Thyroid gland (tissue), 4 donors: ENCODE measurements at regions not wholly inside any gene's neighbourhood (a gene's known extent, or its start where the extent isn't known, plus 50 kb on each side); places are given as distances from the start of the nearest gene placed in this dataset.
A peak's percentile ranks its signal among the peaks of the same experiment; 100 is the strongest.

Source experiments
- DNase-seq, 2 donors: peaks; one replicate each; pipeline ENCODE4 v3.0.0-alpha.2; 2019
- H3K27ac ChIP-seq, 3 donors: fragments of 200-600 bp; sonication (generic); 1 replicate in 2 of 3; 2 replicates in 1 of 3; pipeline ENCODE4 v1.5.1; 2016 to 2019; ENCODE audit warnings: mild to moderate bottlenecking in 1 of 3, moderate library complexity in 1 of 3
- H3K27me3 ChIP-seq: fragments of 200-600 bp; sonication (generic); one replicate; pipeline ENCODE4 v1.5.1; 2019
- H3K36me3 ChIP-seq, 2 donors: fragments of 200-600 bp; sonication (generic); one replicate each; pipeline ENCODE4 v1.5.1; 2016 to 2019
- H3K4me1 ChIP-seq, 2 donors: fragments of 200-600 bp; sonication (generic); one replicate each; pipeline ENCODE4 v1.5.1; 2017 to 2019
- H3K4me3 ChIP-seq, 3 donors: fragments of 200-600 bp; sonication (generic); replicated peaks in 1 of 3; 1 replicate in 2 of 3; 2 replicates in 1 of 3; pipeline ENCODE4 v1.5.1; 2016; ENCODE audit warnings: mild to moderate bottlenecking in 1 of 3
- H3K9me3 ChIP-seq: fragments of 200-600 bp; sonication (generic); one replicate; pipeline ENCODE4 v1.5.1; 2017
- POLR2A ChIP-seq, 2 donors: fragments of 450-650 bp; IDR thresholded peaks; one replicate each; pipeline ENCODE4 v1.6.1; 2017; ENCODE audit warnings: antibody characterized with exemption in 2 of 2, mild to moderate bottlenecking in 2 of 2, moderate library complexity in 1 of 2
- WGBS, 2 donors: methylation state at CpG; one replicate each; pipeline ENCODE4 v1.1.5; 2017; 5-methylcytosine and 5-hydroxymethylcytosine counted together
- intact Hi-C: fragments of 100-400 bp; cut with DNase I; formaldehyde crosslinking; loops from one replicate; pipeline ENCODE4 v1.15.1; 2023
- TF ChIP-seq, protein P1 (sequence below), 6 experiments: fragments of 200-600 bp in 3 of 6; fragments of 450-650 bp in 3 of 6; sonication (generic) in 3 of 6; IDR thresholded peaks; one replicate each; pipeline ENCODE4 v1.5.1; 2016 to 2019; ENCODE audit warnings: antibody characterized with exemption in 6 of 6, mild to moderate bottlenecking in 2 of 6, inconsistent platforms in 1 of 6, moderate library complexity in 1 of 6

- Histone ChIP-seq H3K36me3 (no peaks in the 10 kb centered on the region), H3K27ac (no peak overlapping the region), H3K27me3 (no peaks in the 10 kb centered on the region), H3K4me1 (no peaks in the 10 kb centered on the region), H3K9me3 (no peaks in the 10 kb centered on the region), H3K4me3 (no peak overlapping the region)
- intact Hi-C loops = loop anchor here (10.0 kb wide), 1 partner anchor 202 kb away; no protein-coding TSS in a partner anchor
- 83 to 85% methylated on average over 10 of the region's 10 CpGs for WGBS, 2 donors
- DNase-seq = no peak
- no peak for TF ChIP-seq POLR2A (IDR thresholded peaks at IDR 0.05)
- TF ChIP-seq, protein P1, sequence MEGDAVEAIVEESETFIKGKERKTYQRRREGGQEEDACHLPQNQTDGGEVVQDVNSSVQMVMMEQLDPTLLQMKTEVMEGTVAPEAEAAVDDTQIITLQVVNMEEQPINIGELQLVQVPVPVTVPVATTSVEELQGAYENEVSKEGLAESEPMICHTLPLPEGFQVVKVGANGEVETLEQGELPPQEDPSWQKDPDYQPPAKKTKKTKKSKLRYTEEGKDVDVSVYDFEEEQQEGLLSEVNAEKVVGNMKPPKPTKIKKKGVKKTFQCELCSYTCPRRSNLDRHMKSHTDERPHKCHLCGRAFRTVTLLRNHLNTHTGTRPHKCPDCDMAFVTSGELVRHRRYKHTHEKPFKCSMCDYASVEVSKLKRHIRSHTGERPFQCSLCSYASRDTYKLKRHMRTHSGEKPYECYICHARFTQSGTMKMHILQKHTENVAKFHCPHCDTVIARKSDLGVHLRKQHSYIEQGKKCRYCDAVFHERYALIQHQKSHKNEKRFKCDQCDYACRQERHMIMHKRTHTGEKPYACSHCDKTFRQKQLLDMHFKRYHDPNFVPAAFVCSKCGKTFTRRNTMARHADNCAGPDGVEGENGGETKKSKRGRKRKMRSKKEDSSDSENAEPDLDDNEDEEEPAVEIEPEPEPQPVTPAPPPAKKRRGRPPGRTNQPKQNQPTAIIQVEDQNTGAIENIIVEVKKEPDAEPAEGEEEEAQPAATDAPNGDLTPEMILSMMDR (IDR thresholded peaks at IDR 0.05) = no peak
Observed at GRCh38 chr1:47522935-47523834, 85.3 kb downstream of the FOXD2 start.

DNA sequence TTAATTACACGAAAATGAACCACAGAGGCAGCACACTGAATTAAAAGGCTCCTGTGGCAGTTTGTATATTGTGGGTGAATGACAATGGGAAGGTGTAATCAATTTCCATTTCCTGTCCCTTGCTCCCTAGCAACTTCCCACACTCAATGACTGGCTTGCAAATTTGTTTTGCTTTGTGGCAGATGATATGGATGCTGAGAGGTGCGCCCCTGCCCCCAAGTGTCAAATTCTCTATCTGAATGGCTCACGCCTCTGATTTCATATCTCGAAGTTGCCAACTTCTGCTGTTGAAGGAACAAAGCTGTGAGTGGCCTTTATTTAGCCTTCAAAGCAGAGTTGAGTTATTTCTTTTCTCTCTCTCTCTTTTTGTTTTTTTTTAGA, 86.0 kb downstream of the FOXD2 start:
- no peaks in the 10 kb centered on the region for H3K4me1 ChIP-seq
- H3K27ac ChIP-seq = no peak overlapping the region
- intact Hi-C loops = loop anchor here (10.0 kb wide), 1 partner anchor 201 kb away; no protein-coding TSS in a partner anchor
- H3K4me3 ChIP-seq = no peak overlapping the region
- no peaks in the 10 kb centered on the region for H3K27me3 ChIP-seq
- 70 to 72% methylated on average over 4 of the region's 4 CpGs for WGBS, 2 donors
- H3K36me3 ChIP-seq = no peaks in the 10 kb centered on the region
- H3K9me3 ChIP-seq = no peaks in the 10 kb centered on the region
- TF ChIP-seq, protein P1 (IDR thresholded peaks at IDR 0.05) = no peak
- TF ChIP-seq POLR2A (IDR thresholded peaks at IDR 0.05) = no peak
- no peak for DNase-seq

DNA sequence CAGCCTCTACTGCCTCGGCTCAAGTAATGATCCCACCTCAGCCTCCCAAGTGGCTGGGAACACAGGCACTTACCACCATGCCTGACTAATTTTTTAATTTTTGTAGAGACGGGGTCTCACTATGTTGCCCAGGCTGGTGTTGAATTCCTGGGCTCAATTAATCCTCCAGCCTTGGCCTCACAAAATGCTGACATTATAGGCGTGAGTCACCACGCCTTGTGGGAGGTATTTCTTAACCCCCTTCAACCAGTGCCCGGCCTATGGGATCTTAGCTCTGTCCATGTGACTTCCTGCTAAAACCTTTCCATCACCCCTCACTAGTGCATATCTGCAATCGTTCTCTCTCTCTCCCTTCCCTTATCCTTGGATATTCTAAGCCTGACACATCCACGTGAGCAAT, 86.4 kb downstream of the FOXD2 start:
- intact Hi-C loops = loop anchor here (10.0 kb wide), 1 partner anchor 201 kb away; no protein-coding TSS in a partner anchor
- 75% methylated on average over 7 of the region's 7 CpGs for WGBS, 2 donors
- no peak for DNase-seq
- Histone ChIP-seq H3K9me3 (no peaks in the 10 kb centered on the region), H3K36me3 (no peaks in the 10 kb centered on the region), H3K4me1 (no peaks in the 10 kb centered on the region), H3K27me3 (no peaks in the 10 kb centered on the region), H3K4me3 (no peak overlapping the region), H3K27ac (no peak overlapping the region)
- TF ChIP-seq, protein P1 (IDR thresholded peaks at IDR 0.05) = no peak
- TF ChIP-seq POLR2A (IDR thresholded peaks at IDR 0.05) = no peak

DNA sequence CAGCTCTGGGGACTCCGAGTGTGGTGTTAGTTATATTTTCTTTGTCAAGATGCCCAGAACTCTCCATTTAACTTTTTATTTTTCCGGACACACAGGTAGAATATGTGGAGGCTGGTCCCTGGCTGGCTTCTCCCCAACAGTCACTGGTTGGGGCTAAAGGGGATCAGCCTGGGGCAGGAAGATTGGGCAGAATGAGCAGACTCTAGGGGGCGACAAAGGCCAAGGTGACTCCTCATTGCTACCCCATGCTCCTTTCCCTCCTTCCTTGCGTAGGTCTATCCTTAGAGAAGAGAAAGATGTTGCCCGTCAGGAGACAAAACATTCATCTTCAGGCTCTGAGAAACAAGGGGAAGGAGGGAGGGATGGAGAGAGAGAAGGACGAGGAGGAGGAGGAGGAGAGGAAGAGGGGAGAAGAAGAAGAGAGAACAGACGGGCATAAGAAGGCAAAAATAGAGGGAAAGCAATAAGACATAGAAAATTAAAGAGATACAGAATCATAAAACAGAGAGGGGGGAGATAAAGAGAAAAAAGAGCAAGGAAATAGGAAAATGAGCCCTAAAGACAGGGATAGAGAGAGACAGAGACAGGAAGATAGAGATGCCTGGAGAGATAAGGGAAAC, 89.9 kb downstream of the FOXD2 start:
- Histone ChIP-seq H3K27me3 (no peaks in the 10 kb centered on the region), H3K36me3 (no peaks in the 10 kb centered on the region), H3K4me1 (peaks cover 0 to under 1% of the 10 kb centered on the region in 2 donors), H3K4me3 (no peak overlapping the region), H3K9me3 (no peaks in the 10 kb centered on the region), H3K27ac (no peak overlapping the region)
- no peak for TF ChIP-seq POLR2A (IDR thresholded peaks at IDR 0.05)
- TF ChIP-seq, protein P1 (IDR thresholded peaks at IDR 0.05) = peak in 4 of 6 experiments; percentile 20 to 33 (median 24)
- DNase-seq = no peak
- 47 to 49% methylated on average over 7 of the region's 7 CpGs for WGBS, 2 donors
- intact Hi-C loops = loop anchor here (10.0 kb wide), 1 partner anchor 197 kb away; no protein-coding TSS in a partner anchor
